AG04449 (cell line): ENCODE measurements at regions not wholly inside any gene's neighbourhood (a gene's known extent, or its start where the extent isn't known, plus 50 kb on each side); places are given as distances from the start of the nearest gene placed in this dataset.

Experiments
- CTCF ChIA-PET: fragments of 350-600 bp; formaldehyde crosslinking; extraction: SDS; loops from one replicate; lab custom pipeline; 2021; ENCODE audit warnings: antibody characterized with exemption; lab: Yijun Ruan, JAX
- POLR2A ChIA-PET: fragments of 400-600, 350-600 bp; formaldehyde crosslinking; extraction: SDS; loops from one replicate; lab custom pipeline; 2020; ENCODE audit warnings: antibody characterized with exemption, inconsistent platforms; lab: Yijun Ruan, JAX
- DNase-seq: peaks from one replicate; pipeline ENCODE4 v3.0.0-alpha.2; 2010; ENCODE audit warnings: low read depth, low spot score
- H3K4me3 ChIP-seq: 2 replicates; pipeline ENCODE4 v1.5.1; 2011; ENCODE audit warnings: low read depth, mild to moderate bottlenecking, control low read depth, low read length
- TF ChIP-seq, protein P1 (sequence below): IDR thresholded peaks from one replicate; pipeline ENCODE4 v1.5.1; 2011; ENCODE audit warnings: mild to moderate bottlenecking, moderate library complexity, low read length, control low read depth, inconsistent platforms; ENCODE audit not compliant: insufficient read depth; ENCODE audit errors: missing control alignments

DNA sequence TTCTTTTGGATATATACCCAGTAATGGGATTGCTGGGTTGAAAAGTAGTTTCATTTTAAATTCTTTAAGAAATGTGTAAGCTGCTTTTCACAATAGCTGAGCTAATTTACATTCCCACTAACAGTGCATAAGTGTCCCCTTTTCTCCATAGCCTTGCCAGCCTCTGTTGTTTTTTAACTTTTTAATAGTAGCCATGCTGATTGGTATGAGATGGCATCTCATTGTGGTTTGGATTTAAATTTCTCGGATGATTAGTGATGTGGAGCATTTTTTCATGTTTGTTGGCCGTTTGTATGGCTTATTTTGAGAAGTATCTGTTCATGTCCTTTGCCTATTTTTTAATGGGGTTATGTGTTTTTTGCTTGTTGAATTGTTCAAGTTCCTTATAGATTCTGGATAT is 444.3 kb upstream of the ATP11B start:
- no peak overlapping the region for H3K4me3 ChIP-seq
- ChIA-PET CTCF (no interaction called here), POLR2A (no interaction called here)
- TF ChIP-seq, protein P1, sequence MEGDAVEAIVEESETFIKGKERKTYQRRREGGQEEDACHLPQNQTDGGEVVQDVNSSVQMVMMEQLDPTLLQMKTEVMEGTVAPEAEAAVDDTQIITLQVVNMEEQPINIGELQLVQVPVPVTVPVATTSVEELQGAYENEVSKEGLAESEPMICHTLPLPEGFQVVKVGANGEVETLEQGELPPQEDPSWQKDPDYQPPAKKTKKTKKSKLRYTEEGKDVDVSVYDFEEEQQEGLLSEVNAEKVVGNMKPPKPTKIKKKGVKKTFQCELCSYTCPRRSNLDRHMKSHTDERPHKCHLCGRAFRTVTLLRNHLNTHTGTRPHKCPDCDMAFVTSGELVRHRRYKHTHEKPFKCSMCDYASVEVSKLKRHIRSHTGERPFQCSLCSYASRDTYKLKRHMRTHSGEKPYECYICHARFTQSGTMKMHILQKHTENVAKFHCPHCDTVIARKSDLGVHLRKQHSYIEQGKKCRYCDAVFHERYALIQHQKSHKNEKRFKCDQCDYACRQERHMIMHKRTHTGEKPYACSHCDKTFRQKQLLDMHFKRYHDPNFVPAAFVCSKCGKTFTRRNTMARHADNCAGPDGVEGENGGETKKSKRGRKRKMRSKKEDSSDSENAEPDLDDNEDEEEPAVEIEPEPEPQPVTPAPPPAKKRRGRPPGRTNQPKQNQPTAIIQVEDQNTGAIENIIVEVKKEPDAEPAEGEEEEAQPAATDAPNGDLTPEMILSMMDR: no peak
- DNase-seq: no peak

DNA sequence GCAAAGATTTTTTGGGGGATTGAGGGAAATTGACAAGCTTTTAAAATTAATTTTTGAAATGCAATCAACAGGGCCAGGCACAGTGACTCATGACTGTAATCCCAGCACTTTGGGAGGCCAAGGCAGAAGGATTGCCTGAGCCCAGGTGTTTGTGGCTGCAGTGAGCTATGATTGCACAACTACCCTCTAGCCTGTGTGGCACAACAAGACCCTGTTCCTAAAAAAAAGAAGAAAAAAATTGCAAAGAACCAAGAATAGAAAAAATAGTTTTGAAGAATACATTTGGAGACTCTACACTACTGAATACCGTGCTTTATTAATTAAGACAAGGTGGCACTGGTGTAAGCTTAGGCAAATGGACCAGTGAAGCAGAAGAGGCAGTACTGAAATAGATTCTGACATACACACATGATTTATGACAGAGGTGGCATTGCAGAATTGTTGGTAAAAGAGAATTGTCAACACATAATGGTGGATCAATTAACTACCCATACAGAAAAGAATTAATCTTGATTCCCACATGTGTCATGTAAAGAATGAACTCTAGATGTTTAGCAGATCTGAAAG is 443.3 kb upstream of the ATP11B start:
- DNase-seq: no peak
- H3K4me3 ChIP-seq: no peak overlapping the region
- TF ChIP-seq, protein P1: no peak
- ChIA-PET POLR2A (no interaction called here), CTCF (no interaction called here)

DNA sequence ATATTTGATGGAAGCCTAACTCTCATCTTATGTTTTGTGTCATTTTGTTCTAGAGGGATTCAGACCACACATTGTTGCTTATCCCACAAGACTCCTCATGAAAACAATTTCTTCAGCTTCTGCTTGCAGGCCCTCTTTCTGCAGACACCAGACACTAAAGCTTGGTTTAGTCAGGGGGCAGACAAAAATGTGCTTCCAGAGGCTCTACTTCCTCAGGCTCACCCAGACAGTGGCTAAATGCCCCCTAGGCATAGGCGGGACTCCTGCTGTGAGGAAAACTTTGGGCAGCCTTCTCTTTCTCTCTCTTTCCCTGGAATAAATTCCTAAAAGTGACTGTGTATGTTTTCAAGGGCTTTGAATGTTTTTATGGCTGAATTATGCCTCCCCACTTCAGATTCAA is 435.4 kb upstream of the ATP11B start:
- TF ChIP-seq, protein P1: no peak
- ChIA-PET POLR2A (no interaction called here), CTCF (no interaction called here)
- no peak overlapping the region for H3K4me3 ChIP-seq
- no peak for DNase-seq

DNA sequence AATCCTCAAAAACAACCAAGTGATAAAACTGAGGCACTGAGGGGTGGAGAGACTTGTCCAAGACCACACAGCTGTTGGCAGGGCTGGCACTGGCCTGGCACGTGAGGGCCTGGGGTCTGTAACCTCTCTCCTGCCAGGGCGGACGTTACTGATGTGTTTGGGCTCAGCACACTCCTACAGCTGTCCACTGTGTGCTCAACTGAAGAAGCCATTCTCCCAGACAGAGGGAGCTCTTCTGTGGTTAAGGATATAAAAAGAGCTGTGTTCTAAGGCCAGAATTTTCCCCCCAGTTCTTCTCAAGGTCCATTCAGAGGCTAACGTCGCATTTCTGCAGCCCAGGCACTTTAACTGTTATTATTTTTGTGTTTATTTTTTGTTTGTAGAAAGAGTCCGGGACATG is 429.0 kb upstream of the ATP11B start:
- TF ChIP-seq, protein P1: no peak
- H3K4me3 ChIP-seq: no peak overlapping the region
- ChIA-PET POLR2A (no interaction called here), CTCF (no interaction called here)
- DNase-seq: no peak

DNA sequence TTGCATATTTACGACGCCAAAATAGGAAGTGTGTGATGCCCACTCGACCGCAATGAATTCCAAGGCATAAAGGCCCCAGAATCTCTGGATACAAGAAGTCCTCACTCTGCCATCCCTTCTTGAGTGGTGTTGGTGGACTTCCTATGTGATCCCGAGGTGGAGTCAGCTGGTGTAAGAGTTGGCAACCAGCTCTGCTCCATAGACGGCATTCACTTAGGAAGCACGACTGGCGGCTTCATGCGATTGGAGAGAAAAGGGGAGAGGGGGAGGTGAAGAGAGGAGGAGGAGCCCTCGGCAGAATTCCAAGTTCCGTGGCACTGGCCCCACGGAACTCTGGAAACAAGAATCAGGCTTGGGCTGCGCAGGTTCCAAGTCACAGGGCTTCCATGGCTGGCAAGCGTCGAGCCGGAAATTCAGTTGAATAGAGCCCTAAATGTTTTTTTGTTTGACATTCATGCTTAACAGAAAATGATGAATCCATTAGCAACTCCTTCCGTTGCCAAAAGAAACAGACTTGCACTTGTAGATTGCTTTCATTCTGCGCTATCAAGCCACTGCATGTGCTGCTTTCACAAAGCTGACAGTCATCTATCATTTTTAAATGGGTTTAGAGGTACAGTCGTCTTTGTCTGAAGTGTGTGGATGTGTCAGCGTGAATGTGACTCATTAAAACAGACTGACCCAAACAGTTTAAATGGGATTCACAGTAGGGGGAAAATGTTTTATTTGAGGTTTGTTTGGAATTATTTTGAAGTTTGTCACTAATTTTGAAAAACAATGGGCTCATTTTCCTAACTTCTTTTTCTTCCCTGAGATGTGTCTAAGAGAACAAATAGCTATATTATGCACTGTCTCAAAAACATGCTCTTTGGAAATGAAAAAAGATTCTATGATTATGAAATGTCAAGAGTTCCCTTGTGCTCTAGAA is 428.3 kb upstream of the ATP11B start:
- DNase-seq: no peak
- POLR2A ChIA-PET: no interaction called here
- TF ChIP-seq, protein P1: no peak
- CTCF ChIA-PET: no interaction called here
- H3K4me3 ChIP-seq: no peak overlapping the region; the same call in 1 of the 2 replicates

DNA sequence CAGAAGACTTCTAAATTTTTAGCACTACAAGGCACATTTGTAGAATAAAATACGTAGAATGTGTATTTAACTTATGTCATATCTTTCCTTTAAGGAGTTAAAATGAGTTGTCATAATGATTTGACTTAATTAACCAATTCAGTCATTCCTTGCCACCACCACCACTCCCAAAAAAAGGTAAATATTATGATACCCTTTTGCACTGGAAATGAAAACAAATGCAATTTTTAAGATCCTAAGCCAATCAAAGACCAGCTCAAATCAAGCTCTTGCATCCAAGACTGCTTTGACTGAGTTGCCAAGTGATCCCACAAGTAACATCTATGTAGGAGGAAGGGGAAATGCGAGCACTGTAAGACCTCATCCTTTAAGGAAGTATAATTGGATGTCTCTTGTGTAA is 426.6 kb upstream of the ATP11B start:
- CTCF ChIA-PET: no interaction called here
- TF ChIP-seq, protein P1: no peak
- DNase-seq: no peak
- no peak overlapping the region for H3K4me3 ChIP-seq
- POLR2A ChIA-PET: no interaction called here
